HEK293 (cell line): ENCODE measurements at regions not wholly inside any gene's neighbourhood (a gene's known extent, or its start where the extent isn't known, plus 50 kb on each side); places are given as distances from the start of the nearest gene placed in this dataset.

Source experiments
- CTCF ChIP-seq: fragments of 450-650 bp; formaldehyde crosslinking; IDR thresholded peaks from 2 replicates; pipeline ENCODE4 v1.5.1; 2016; ENCODE audit warnings: missing biosample characterization, missing genetic modification characterization
- GLI4 ChIP-seq: fragments of 450-650 bp; formaldehyde crosslinking; IDR thresholded peaks from 2 replicates; pipeline ENCODE4 v1.5.1; 2016; ENCODE audit warnings: missing biosample characterization, missing genetic modification characterization
- PATZ1 ChIP-seq: fragments of 450-650 bp; formaldehyde crosslinking; IDR thresholded peaks from 2 replicates; pipeline ENCODE4 v1.5.1; 2016; ENCODE audit warnings: missing biosample characterization, missing genetic modification characterization
- REPIN1 ChIP-seq: fragments of 450-650 bp; formaldehyde crosslinking; IDR thresholded peaks from 2 replicates; pipeline ENCODE4 v1.5.1; 2017; ENCODE audit warnings: missing biosample characterization, missing genetic modification characterization, low read depth
- SETDB1 ChIP-seq: IDR thresholded peaks from one replicate; pipeline ENCODE4 v1.6.1; 2017; ENCODE audit warnings: mild to moderate bottlenecking, low read length, moderate library complexity, mixed read lengths; ENCODE audit not compliant: insufficient read length
- YY1 ChIP-seq: fragments of 450-650 bp; formaldehyde crosslinking; IDR thresholded peaks from 2 replicates; pipeline ENCODE4 v1.5.1; 2018; ENCODE audit warnings: missing biosample characterization, missing genetic modification characterization
- ZNF184 ChIP-seq: fragments of 450-650 bp; IDR thresholded peaks from 2 replicates; pipeline ENCODE4 v1.5.1; 2018; ENCODE audit warnings: missing biosample characterization, mild to moderate bottlenecking, missing genetic modification characterization
- ZNF221 ChIP-seq: fragments of 450-650 bp; formaldehyde crosslinking; IDR thresholded peaks from 2 replicates; pipeline ENCODE4 v1.5.1; 2017; ENCODE audit warnings: missing biosample characterization, missing genetic modification characterization, borderline replicate concordance
- ZNF274 ChIP-seq, 2 experiments: fragments of 200-500 bp in 1 of 2; fragments of 450-650 bp in 1 of 2; sonication (Bioruptor generic) in 1 of 2; formaldehyde crosslinking in 1 of 2; IDR thresholded peaks; 2 replicates each; pipeline versions ENCODE4 v1.5.1 to v1.6.1; 2014 to 2016; ENCODE audit warnings: borderline replicate concordance in 1 of 2, inconsistent platforms in 1 of 2, low read length in 1 of 2, missing biosample characterization in 1 of 2, missing genetic modification characterization in 1 of 2
- ZNF639 ChIP-seq: fragments of 450-650 bp; formaldehyde crosslinking; IDR thresholded peaks from 2 replicates; pipeline ENCODE4 v1.5.1; 2016; ENCODE audit warnings: missing biosample characterization, missing genetic modification characterization

GRCh38 chr5:26427281-26427680, 611.1 kb downstream of the CDH9 start:
- no peak for TF ChIP-seq SETDB1
- TF ChIP-seq CTCF (tag by site-specific recombination): no peak
- TF ChIP-seq ZNF274 (IDR thresholded peaks at IDR 0.05; ENCODE audit: low read length): no peak
- no peak for TF ChIP-seq ZNF274 (tag by site-specific recombination; IDR thresholded peaks at IDR 0.05; ENCODE audit: borderline replicate concordance)
- TF ChIP-seq PATZ1: no peak
- TF ChIP-seq YY1 (tag by site-specific recombination): no peak
- TF ChIP-seq ZNF221 (tag by site-specific recombination): no peak
- TF ChIP-seq REPIN1 (tag by site-specific recombination): no peak
- no peak for TF ChIP-seq ZNF639 (tag by site-specific recombination)
- TF ChIP-seq ZNF184 (tag by site-specific recombination): no peak
- TF ChIP-seq GLI4 (tag by site-specific recombination): no peak
